ENCODE measurements at regions not wholly inside any gene's neighbourhood (a gene's known extent, or its start where the extent isn't known, plus 50 kb on each side); places are given as distances from the start of the nearest gene placed in this dataset.

DNA sequence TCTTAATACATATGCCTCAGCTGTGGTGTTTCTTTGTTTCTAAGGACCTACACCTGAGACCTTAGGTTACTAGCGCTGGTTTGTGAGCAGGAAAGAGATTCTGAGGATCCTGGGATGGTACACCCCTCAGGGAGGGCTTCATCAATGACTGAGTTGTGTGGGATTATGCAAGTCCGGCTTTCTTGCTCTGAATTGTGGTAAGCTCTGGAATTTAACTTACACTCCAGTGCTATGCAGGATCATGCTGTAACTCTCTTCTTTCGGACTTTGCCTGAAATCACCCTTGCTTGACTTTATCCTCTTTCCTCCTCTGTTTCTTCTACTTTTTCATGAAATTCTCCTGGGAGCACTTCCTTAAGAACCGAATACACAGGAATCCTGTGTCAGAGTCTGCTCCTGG lies 431.5 kb upstream of the BOD1L1 start:
- H3K4me3 Mint-ChIP-seq = no peak overlapping the region
- Histone ChIP-seq H3K79me2 (replicated peaks; ENCODE audit: insufficient read depth) (no peaks in the 10 kb centered on the region), H3K4me2 (no peak overlapping the region), H3K27me3 (ENCODE audit: insufficient read depth) (no peaks in the 10 kb centered on the region), H3K36me3 (ENCODE audit: insufficient read depth) (no peaks in the 10 kb centered on the region), H3K4me3 (no peak overlapping the region), H3K27ac (ENCODE audit: low read depth) (no peak overlapping the region), H3K4me1 (ENCODE audit: insufficient read depth) (no peaks in the 10 kb centered on the region), H4K20me1 (replicated peaks; ENCODE audit: insufficient read depth) (no peaks in the 10 kb centered on the region), H3F3A (replicated peaks; ENCODE audit: low read depth) (no peaks in the 10 kb centered on the region), H2AFZ (0 out of 2 replicates have a peak overlapping the region, but pooled peaks have one; percentile 29), H3K9me2 (ENCODE audit: insufficient read depth) (no peaks in the 10 kb centered on the region)
- H3K4me1 Mint-ChIP-seq = no peaks in the 10 kb centered on the region
- TF ChIP-seq JUNB (IDR thresholded peaks at IDR 0.05; ENCODE audit: unreplicated experiment) (no peak), CREB1 (CRISPR knock-in tag; IDR thresholded peaks at IDR 0.05; ENCODE audit: low read depth) (no peak), REST (IDR thresholded peaks at IDR 0.05; ENCODE audit: unreplicated experiment) (no peak), CTCF (conservative IDR thresholded peaks at IDR 0.05; ENCODE audit: low read depth in 2 of 2) (no peak), EZH2 (IDR thresholded peaks at IDR 0.05; ENCODE audit: low read depth, unreplicated experiment) (no peak)
- TF ChIP-seq, protein P1, sequence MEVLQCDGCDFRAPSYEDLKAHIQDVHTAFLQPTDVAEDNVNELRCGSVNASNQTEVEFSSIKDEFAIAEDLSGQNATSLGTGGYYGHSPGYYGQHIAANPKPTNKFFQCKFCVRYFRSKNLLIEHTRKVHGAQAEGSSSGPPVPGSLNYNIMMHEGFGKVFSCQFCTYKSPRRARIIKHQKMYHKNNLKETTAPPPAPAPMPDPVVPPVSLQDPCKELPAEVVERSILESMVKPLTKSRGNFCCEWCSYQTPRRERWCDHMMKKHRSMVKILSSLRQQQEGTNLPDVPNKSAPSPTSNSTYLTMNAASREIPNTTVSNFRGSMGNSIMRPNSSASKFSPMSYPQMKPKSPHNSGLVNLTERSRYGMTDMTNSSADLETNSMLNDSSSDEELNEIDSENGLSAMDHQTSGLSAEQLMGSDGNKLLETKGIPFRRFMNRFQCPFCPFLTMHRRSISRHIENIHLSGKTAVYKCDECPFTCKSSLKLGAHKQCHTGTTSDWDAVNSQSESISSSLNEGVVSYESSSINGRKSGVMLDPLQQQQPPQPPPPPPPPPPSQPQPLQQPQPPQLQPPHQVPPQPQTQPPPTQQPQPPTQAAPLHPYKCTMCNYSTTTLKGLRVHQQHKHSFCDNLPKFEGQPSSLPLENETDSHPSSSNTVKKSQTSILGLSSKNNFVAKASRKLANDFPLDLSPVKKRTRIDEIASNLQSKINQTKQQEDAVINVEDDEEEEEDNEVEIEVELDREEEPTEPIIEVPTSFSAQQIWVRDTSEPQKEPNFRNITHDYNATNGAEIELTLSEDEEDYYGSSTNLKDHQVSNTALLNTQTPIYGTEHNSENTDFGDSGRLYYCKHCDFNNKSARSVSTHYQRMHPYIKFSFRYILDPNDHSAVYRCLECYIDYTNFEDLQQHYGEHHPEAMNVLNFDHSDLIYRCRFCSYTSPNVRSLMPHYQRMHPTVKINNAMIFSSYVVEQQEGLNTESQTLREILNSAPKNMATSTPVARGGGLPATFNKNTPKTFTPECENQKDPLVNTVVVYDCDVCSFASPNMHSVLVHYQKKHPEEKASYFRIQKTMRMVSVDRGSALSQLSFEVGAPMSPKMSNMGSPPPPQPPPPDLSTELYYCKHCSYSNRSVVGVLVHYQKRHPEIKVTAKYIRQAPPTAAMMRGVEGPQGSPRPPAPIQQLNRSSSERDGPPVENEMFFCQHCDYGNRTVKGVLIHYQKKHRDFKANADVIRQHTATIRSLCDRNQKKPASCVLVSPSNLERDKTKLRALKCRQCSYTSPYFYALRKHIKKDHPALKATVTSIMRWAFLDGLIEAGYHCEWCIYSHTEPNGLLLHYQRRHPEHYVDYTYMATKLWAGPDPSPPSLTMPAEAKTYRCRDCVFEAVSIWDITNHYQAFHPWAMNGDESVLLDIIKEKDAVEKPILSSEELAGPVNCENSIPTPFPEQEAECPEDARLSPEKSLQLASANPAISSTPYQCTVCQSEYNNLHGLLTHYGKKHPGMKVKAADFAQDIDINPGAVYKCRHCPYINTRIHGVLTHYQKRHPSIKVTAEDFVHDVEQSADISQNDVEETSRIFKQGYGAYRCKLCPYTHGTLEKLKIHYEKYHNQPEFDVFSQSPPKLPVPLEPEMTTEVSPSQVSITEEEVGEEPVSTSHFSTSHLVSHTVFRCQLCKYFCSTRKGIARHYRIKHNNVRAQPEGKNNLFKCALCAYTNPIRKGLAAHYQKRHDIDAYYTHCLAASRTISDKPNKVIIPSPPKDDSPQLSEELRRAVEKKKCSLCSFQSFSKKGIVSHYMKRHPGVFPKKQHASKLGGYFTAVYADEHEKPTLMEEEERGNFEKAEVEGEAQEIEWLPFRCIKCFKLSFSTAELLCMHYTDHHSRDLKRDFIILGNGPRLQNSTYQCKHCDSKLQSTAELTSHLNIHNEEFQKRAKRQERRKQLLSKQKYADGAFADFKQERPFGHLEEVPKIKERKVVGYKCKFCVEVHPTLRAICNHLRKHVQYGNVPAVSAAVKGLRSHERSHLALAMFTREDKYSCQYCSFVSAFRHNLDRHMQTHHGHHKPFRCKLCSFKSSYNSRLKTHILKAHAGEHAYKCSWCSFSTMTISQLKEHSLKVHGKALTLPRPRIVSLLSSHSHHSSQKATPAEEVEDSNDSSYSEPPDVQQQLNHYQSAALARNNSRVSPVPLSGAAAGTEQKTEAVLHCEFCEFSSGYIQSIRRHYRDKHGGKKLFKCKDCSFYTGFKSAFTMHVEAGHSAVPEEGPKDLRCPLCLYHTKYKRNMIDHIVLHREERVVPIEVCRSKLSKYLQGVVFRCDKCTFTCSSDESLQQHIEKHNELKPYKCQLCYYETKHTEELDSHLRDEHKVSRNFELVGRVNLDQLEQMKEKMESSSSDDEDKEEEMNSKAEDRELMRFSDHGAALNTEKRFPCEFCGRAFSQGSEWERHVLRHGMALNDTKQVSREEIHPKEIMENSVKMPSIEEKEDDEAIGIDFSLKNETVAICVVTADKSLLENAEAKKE (CRISPR knock-in tag; IDR thresholded peaks at IDR 0.05) = no peak
- H3K9me3 Mint-ChIP-seq = peaks cover 3% of the 10 kb centered on the region; the same call in 1 of the 3 replicates
- DNase-seq (ENCODE audit: low spot score) (no peak), ATAC-seq (no peak)
- H3K36me3 Mint-ChIP-seq (ENCODE audit: low read depth) = no peaks in the 10 kb centered on the region; the same call in 2 of the 3 replicates
- H3K27me3 Mint-ChIP-seq (ENCODE audit: insufficient read depth, low read depth, poor library complexity) = peaks cover 1% of the 10 kb centered on the region
- H3K27ac Mint-ChIP-seq = no peak overlapping the region

Data from GM23338 (cell line).